ENCODE measurements at regions not wholly inside any gene's neighbourhood (a gene's known extent, or its start where the extent isn't known, plus 50 kb on each side); places are given as distances from the start of the nearest gene placed in this dataset.

DNA sequence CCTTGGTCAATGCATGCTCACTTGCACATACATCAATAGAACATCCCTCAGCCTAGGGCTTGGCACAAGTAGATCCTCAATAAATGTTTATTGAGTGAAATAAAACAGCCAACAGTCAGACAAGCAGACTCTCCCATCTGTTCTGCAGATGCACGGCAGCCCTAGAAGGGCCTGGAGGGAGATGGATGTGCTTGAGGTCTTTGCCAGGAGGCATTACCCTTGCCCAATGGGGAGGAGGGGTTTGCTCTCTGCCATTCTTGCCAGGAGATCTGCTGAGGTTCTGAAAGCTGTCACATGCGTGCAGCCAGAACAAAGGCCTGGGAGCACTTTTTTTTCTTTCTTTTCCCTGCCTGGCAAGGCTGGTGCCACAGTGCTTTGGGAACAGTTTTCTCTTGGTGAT lies 349.3 kb upstream of the THRB start:
- no peak for DNase-seq (ENCODE audit: low read depth)

GRCh38 chr3:24845524-24846155 lies 351.0 kb upstream of the THRB start:
- DNase-seq (ENCODE audit: low read depth): no peak

- no peak for DNase-seq (ENCODE audit: low read depth)
Measured at GRCh38 chr3:24846286-24846860, 351.7 kb upstream of the THRB start.

- no peak for DNase-seq (ENCODE audit: low read depth)
Measured at GRCh38 chr3:24850245-24850644, 355.6 kb upstream of the THRB start.

GRCh38 chr3:24853685-24854490 lies 359.2 kb upstream of the THRB start:
- DNase-seq (ENCODE audit: low read depth): no peak

- DNase-seq (ENCODE audit: low read depth): no peak
Measured at GRCh38 chr3:24854748-24855147, 360.1 kb upstream of the THRB start.

- DNase-seq (ENCODE audit: low read depth): no peak
Measured at GRCh38 chr3:24857945-24858344, 363.3 kb upstream of the THRB start.

GRCh38 chr3:24863215-24863614 lies 368.6 kb upstream of the THRB start:
- DNase-seq (ENCODE audit: low read depth): no peak

DNA sequence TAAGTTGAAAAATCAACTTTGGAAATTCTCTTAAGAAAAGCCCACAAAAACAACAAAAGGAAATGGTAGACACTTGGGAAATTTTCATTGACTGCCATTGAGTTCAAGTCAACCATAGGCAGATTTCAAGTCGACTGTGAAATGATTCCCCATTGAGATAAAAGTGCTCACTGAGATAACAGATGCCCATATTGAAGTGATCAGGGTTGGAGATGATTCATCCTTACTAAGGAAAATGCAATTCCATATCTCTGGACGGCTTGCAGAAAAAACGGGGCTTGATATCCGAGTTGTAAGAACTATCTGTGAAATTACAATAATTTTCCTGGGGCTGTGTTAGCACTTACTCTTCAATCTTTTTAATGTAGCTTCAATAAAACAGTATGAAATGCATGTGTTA lies 373.1 kb upstream of the THRB start:
- no peak for DNase-seq (ENCODE audit: low read depth)

GRCh38 chr3:24881239-24881638 lies 386.6 kb upstream of the THRB start:
- DNase-seq (ENCODE audit: low read depth): no peak

DNA sequence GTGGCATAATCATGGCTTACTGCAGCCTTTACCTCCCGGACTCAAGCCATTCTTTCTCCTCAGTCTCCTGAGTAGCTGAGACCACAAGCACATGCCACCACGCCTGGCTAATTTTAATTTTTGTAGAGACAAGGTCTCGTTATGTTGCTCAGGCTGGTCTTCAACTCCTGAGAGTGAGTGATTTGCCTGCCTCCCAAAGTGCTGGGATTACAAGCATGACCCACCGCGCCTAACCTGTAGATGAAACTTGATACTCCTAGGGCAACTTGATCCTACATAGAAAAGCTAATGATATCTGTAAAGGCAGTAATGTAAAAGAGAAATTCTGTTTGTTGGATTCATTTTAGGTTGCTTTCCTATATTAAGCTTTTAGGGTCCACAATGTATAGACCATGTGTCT lies 391.9 kb upstream of the THRB start:
- no peak for DNase-seq (ENCODE audit: low read depth)

DNA sequence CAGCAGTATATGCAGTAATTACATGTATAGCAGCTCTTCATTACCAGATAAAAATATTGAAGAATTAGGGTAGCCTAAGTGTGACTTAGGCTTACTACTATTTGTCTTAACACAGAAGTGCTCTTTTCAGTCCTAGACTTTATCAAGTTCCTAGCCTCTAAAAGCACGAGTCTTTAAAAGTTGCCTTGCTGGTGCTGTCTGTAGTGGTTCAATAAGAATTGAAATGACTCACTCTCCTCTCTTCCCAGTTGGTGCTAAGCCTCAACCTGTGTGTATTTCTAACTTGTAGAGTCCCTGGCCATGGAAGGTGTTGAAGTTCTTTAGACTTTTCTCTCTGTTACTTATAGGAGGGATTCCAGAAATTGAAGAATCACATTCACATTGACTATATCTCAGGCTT lies 395.4 kb upstream of the THRB start:
- no peak for DNase-seq (ENCODE audit: low read depth)

DNA sequence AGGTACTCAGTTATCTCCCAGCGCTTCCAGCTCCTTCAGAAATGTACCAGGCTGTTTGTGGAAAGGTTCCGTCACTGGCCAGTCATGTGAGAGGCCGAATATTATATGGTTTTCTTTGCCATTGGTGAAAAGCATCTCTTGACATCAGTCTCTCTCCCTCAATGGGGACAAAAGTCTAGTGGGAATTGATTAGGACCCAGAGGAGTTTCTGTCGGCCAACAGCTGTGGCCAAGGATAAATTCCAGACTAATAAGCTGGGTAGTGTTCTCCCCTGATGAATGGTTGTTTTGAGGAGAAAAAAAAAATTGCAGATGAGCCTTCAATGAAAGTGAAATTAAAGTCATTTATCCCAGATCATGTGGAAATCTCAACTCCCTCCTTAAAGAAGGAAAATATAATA lies 404.7 kb upstream of the THRB start:
- DNase-seq (ENCODE audit: low read depth): no peak

DNA sequence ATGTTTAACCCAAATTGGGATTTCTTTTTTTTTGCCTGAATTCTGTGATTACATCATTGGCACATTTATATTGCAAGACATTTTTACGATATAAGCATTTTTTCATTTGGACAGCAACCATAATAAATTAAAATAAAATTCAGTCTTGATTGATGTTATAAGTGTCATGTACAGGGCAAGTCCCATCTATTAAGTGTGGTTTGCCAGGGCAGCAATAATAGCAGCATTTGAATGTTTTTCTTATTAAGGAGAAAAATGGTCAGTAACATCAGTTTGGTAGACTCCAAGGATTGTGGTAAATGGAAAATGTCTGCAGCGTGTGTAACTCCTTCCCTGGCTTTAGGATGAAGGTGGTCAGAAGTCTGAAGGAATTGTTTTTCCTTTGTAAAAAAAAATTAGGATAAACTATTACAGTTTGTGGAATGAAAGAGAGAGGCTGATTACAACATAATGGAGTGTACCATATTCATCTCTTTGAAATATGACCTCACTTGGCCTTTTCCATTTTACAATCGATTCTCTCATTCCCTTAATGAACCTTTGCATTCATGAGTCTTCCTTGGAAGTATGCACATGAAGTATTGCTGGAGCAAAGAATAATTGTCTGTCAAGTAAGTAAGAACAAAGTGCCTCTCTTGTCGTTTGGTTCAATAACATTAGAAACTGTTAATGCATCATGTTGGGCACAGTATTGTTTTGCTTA lies 405.4 kb upstream of the THRB start:
- DNase-seq (ENCODE audit: low read depth): no peak

DNA sequence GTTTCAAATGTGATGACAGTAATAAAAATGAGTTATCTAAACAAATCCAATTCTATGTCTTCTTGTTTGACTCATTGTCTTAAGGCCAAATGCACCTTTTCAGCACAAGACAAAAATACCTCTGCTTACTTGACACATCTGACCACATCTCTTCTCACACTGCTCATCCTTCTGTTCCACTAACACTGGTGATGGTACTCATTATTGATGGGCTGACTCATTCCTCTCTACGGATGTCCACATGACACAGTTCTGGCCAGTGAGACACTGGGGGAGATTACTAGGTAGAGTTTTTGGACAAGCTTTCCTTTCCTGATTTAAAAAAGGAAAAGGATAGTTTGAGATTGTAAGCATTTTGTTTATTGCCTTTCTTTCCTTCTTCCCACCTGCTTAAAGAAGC lies 410.6 kb upstream of the THRB start:
- DNase-seq (ENCODE audit: low read depth): no peak

- no peak for DNase-seq (ENCODE audit: low read depth)
Measured at GRCh38 chr3:24907106-24907505, 412.5 kb upstream of the THRB start.

DNA sequence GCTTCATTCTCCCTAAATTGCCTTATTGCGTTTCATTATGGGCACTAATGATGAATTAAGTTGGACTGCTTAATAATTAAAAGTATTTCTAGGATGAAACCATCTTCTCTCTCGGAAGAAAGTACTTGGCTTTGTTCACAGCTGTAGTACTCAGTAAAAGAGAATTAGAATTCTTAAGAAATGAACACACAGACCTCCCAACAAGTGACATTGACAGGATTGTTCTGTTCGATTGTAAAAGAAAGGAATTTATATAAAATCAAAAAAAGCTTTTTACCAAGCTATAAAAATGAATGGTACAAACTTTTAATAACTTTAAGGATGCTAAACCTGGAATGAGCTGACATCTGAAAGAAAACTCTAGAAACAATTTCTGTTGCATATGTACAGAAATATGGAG lies 416.4 kb upstream of the THRB start:
- DNase-seq (ENCODE audit: low read depth): no peak

GRCh38 chr3:24915639-24916038 lies 421.0 kb upstream of the THRB start:
- no peak for DNase-seq (ENCODE audit: low read depth)

DNA sequence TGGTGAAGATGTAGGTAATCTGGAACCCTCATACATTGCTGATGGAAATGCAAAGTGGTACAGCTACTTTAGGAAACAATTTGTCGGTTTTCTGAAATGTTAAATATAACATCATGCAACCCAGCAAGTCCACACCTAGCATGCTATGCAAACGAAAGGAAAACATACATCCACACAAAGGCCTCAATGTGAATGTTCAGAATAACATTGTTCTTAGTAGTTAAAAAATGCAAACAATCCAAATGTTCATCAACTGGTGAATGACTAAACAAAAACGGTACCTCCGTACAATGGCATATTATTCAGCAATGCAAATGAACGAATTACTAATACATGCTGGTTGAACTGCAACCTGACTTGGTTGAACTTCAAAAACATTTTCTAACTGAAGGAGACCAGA lies 423.3 kb upstream of the THRB start:
- no peak for DNase-seq (ENCODE audit: low read depth)

DNA sequence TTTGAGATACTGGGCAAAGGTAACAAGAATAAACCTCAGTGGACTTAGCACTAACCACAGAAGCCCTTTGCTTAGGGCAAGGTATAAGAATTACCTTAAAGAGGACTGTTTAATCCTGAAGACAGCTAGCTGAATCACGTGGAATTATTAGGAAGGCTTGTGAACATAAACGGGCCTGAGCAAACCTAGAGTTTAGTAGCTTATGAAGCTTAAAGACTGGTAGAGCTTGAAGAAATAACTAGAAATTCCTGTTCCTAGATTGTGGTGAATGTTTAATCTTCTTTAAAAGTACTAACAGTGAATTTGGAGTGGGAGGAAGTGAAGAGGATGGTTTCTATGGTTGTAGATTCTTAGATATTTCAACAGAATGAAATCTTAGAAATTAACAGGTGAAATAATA lies 428.9 kb upstream of the THRB start:
- DNase-seq (ENCODE audit: low read depth): no peak

DNA sequence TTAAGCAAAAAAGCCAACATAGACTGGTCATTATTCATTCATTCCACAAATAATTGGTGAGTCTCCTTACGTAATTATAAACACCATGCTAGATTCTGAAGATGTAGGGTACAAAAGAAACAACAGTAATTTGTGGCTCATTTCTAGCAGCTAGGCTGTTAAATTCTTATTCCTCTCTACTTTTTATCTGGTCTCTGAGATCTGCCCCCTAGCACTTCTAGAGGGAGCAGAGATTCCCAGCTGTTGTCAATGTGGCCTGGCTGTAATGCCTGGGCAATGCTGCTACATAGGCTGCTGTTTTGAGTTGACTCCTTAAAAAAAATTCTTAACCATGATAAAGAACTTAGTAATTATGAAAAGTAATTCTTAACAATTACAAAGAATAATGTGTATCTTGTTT lies 434.9 kb upstream of the THRB start:
- no peak for DNase-seq (ENCODE audit: low read depth)

DNA sequence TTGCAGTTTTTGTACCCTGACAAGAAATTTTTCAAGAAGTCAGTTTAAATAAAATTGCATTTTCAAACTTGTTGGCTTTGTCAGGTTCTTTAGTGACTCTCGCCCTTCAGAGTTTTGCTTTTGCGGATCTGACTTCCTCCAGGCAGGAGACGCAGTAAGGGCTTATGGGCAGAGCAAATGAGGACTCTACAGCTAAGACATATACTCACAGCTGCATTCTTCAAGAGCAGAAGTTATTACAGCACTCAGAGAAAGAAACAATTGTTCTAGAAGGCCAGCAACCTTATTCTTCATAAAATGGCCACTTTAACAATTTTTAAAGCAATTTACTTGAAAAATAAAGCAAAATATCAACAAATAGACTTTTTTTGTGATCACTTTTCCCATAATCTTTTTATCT lies 438.8 kb upstream of the THRB start:
- no peak for DNase-seq (ENCODE audit: low read depth)

DNA sequence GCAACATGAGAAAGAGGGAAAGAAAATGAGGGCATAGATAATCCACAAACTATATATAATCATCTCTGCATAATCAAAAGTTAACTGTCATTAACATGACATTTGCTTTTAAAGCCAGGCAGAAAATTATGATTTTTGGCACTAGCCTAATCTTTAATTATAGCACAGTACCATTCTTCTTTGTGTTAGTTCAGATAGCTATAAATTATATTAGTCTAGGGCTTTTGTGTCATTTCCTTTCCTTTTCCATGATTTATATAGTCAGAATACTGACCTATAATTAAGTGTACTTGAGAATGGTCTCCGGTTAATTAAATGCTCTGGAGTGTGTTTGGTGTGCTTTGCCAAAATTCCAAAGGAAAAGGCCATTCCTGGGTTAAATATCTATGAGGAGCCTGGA lies 441.9 kb upstream of the THRB start:
- no peak for DNase-seq (ENCODE audit: low read depth)
